Vagina (tissue), 2 donors: ENCODE measurements at regions not wholly inside any gene's neighbourhood (a gene's known extent, or its start where the extent isn't known, plus 50 kb on each side); places are given as distances from the start of the nearest gene placed in this dataset.

ENCODE experiments used
- DNase-seq, 2 donors: peaks; one replicate each; pipeline ENCODE4 v3.0.0-alpha.2; 2017; ENCODE audit errors: extremely low spot score in 2 of 2
- H3K27ac ChIP-seq: fragments of 200-600 bp; sonication (generic); one replicate; pipeline ENCODE4 v1.5.1; 2019
- H3K27me3 ChIP-seq: fragments of 200-600 bp; sonication (generic); one replicate; pipeline ENCODE4 v1.5.1; 2019
- H3K36me3 ChIP-seq, 2 donors: fragments of 200-600 bp; sonication (generic); one replicate each; pipeline ENCODE4 v1.5.1; 2017 to 2019
- H3K4me1 ChIP-seq: fragments of 200-600 bp; sonication (generic); one replicate; pipeline ENCODE4 v1.5.1; 2019
- H3K4me3 ChIP-seq, 2 donors: fragments of 200-600 bp; sonication (generic); 1 replicate in 1 of 2; 2 replicates in 1 of 2; pipeline ENCODE4 v1.5.1; 2016 to 2019
- H3K9me3 ChIP-seq: fragments of 200-600 bp; sonication (generic); one replicate; pipeline ENCODE4 v1.5.1; 2019
- CTCF ChIP-seq, 3 experiments: fragments of 450-650 bp in 2 of 3; fragments of 200-600 bp in 1 of 3; sonication (generic) in 1 of 3; IDR thresholded peaks; one replicate each; pipeline ENCODE4 v1.5.1; 2017 to 2019; ENCODE audit warnings: antibody characterized with exemption in 3 of 3, mild to moderate bottlenecking in 2 of 3, moderate library complexity in 2 of 3
- POLR2A ChIP-seq, 2 donors: fragments of 450-650 bp; IDR thresholded peaks; one replicate each; pipeline ENCODE4 v1.6.1; 2017; ENCODE audit warnings: antibody characterized with exemption in 2 of 2, mild to moderate bottlenecking in 2 of 2, moderate library complexity in 2 of 2
- POLR2AphosphoS5 ChIP-seq, 2 donors: sonication (generic); formaldehyde crosslinking; IDR thresholded peaks; one replicate each; pipeline ENCODE4 v1.9.0; 2017; ENCODE audit warnings: antibody characterized with exemption in 2 of 2, mild to moderate bottlenecking in 2 of 2, low read depth in 1 of 2; ENCODE audit not compliant: insufficient read depth in 1 of 2
- intact Hi-C: fragments of 100-400 bp; cut with DNase I; formaldehyde crosslinking; loops from one replicate; pipeline ENCODE4 v1.15.1; 2023

GRCh38 chr2:176763851-176764404, 448.7 kb upstream of the HNRNPA3 start:
- Histone ChIP-seq H3K27ac (no peak overlapping the region), H3K9me3 (no peaks in the 10 kb centered on the region), H3K36me3 (no peaks in the 10 kb centered on the region), H3K27me3 (no peaks in the 10 kb centered on the region), H3K4me3 (no peak overlapping the region), H3K4me1 (no peaks in the 10 kb centered on the region)
- intact Hi-C loops, result no loop called here
- TF ChIP-seq POLR2A (IDR thresholded peaks at IDR 0.05) (no peak), CTCF (IDR thresholded peaks at IDR 0.05) (no peak), POLR2AphosphoS5 (IDR thresholded peaks at IDR 0.05; ENCODE audit: insufficient read depth in 1 of 2, low read depth in 1 of 2) (no peak)
- DNase-seq, result no peak

- Histone ChIP-seq H3K36me3 (no peaks in the 10 kb centered on the region), H3K4me3 (no peak overlapping the region), H3K4me1 (no peaks in the 10 kb centered on the region), H3K27me3 (no peaks in the 10 kb centered on the region), H3K9me3 (no peaks in the 10 kb centered on the region), H3K27ac (no peak overlapping the region)
- intact Hi-C loops, result no loop called here
- DNase-seq, result no peak
- TF ChIP-seq POLR2AphosphoS5 (IDR thresholded peaks at IDR 0.05; ENCODE audit: insufficient read depth in 1 of 2, low read depth in 1 of 2) (no peak), CTCF (IDR thresholded peaks at IDR 0.05) (no peak), POLR2A (IDR thresholded peaks at IDR 0.05) (no peak)
These were observed 447.7 kb upstream of the HNRNPA3 start for GRCh38 chr2:176764921-176765320.

GRCh38 chr2:176766005-176766404, 446.6 kb upstream of the HNRNPA3 start:
- Histone ChIP-seq H3K27me3 (no peaks in the 10 kb centered on the region), H3K4me3 (no peak overlapping the region), H3K4me1 (no peaks in the 10 kb centered on the region), H3K36me3 (no peaks in the 10 kb centered on the region), H3K27ac (no peak overlapping the region), H3K9me3 (no peaks in the 10 kb centered on the region)
- intact Hi-C loops, result no loop called here
- no peak for DNase-seq
- no peak for TF ChIP-seq POLR2A (IDR thresholded peaks at IDR 0.05)
- no peak for TF ChIP-seq CTCF (IDR thresholded peaks at IDR 0.05)
- no peak for TF ChIP-seq POLR2AphosphoS5 (IDR thresholded peaks at IDR 0.05; ENCODE audit: insufficient read depth in 1 of 2, low read depth in 1 of 2)

GRCh38 chr2:176768185-176768584, 444.4 kb upstream of the HNRNPA3 start:
- Histone ChIP-seq H3K9me3 (no peaks in the 10 kb centered on the region), H3K4me1 (no peaks in the 10 kb centered on the region), H3K27me3 (no peaks in the 10 kb centered on the region), H3K27ac (no peak overlapping the region), H3K4me3 (no peak overlapping the region), H3K36me3 (no peaks in the 10 kb centered on the region)
- DNase-seq, result no peak
- no peak for TF ChIP-seq POLR2AphosphoS5 (IDR thresholded peaks at IDR 0.05; ENCODE audit: insufficient read depth in 1 of 2, low read depth in 1 of 2)
- no peak for TF ChIP-seq CTCF (IDR thresholded peaks at IDR 0.05)
- no peak for TF ChIP-seq POLR2A (IDR thresholded peaks at IDR 0.05)
- intact Hi-C loops, result no loop called here

- H3K9me3 ChIP-seq, result no peaks in the 10 kb centered on the region
- no peak for TF ChIP-seq CTCF (IDR thresholded peaks at IDR 0.05)
- no peak for TF ChIP-seq POLR2A (IDR thresholded peaks at IDR 0.05)
- TF ChIP-seq POLR2AphosphoS5 (IDR thresholded peaks at IDR 0.05; ENCODE audit: insufficient read depth in 1 of 2, low read depth in 1 of 2), result no peak
- intact Hi-C loops, result no loop called here
- H3K27me3 ChIP-seq, result no peaks in the 10 kb centered on the region
- no peak overlapping the region for H3K27ac ChIP-seq
- no peak for DNase-seq
- no peaks in the 10 kb centered on the region for H3K4me1 ChIP-seq
- no peaks in the 10 kb centered on the region for H3K36me3 ChIP-seq
- H3K4me3 ChIP-seq, result no peak overlapping the region
These were observed 443.6 kb upstream of the HNRNPA3 start for GRCh38 chr2:176769021-176769420.
